Left ventricle myocardium superior (tissue), 1 donor: ENCODE measurements at regions not wholly inside any gene's neighbourhood (a gene's known extent, or its start where the extent isn't known, plus 50 kb on each side); places are given as distances from the start of the nearest gene placed in this dataset.
"Not testable (repeated sequence)": the region's sequence is repeated elsewhere in the genome, so short reads cannot be mapped to it uniquely, and the experiment has no call there.

ENCODE experiments used
- ATAC-seq: fragments of 200-7000 bp; cut with Tn5 transposase; one replicate; pipeline ENCODE4 v1.9.1; 2020; ENCODE audit warnings: mild to moderate bottlenecking, moderate library complexity
- DNase-seq: peaks from one replicate; pipeline ENCODE4 v3.0.0-alpha.2; 2020
- intact Hi-C: fragments of 100-400 bp; cut with micrococcal nuclease; formaldehyde crosslinking; loops from one replicate; pipeline ENCODE4 v1.11.0; 2022
- donor health status: DM: no; HTN: yes; CAD: no; lungs with severe emphysema.

- ATAC-seq (no peak), DNase-seq (no peak)
- intact Hi-C loops: no loop called here
Measured at GRCh38 chrX:81857192-81857591, 655.3 kb downstream of the SH3BGRL start.

GRCh38 chrX:81866873-81867272, 665.0 kb downstream of the SH3BGRL start:
- intact Hi-C loops: no loop called here
- no peak for ATAC-seq
- DNase-seq: no peak

GRCh38 chrX:81868979-81869378, 667.1 kb downstream of the SH3BGRL start:
- intact Hi-C loops: no loop called here
- ATAC-seq (no peak), DNase-seq (no peak)

- DNase-seq (no peak), ATAC-seq (no peak)
- intact Hi-C loops: no loop called here
Measured at GRCh38 chrX:81874807-81875206, 672.9 kb downstream of the SH3BGRL start.

GRCh38 chrX:81875800-81876199, 673.9 kb downstream of the SH3BGRL start:
- no peak for DNase-seq
- intact Hi-C loops: no loop called here
- no peak for ATAC-seq

GRCh38 chrX:81876437-81876836, 674.5 kb downstream of the SH3BGRL start:
- ATAC-seq (no peak), DNase-seq (no peak)
- intact Hi-C loops: no loop called here

GRCh38 chrX:81890521-81890920, 688.6 kb downstream of the SH3BGRL start:
- no peak for ATAC-seq
- intact Hi-C loops: no loop called here
- no peak for DNase-seq

- DNase-seq: no peak
- intact Hi-C loops: no loop called here
- no peak for ATAC-seq
Measured at GRCh38 chrX:81900522-81900921, 698.6 kb downstream of the SH3BGRL start.

GRCh38 chrX:81925812-81926211, 723.9 kb downstream of the SH3BGRL start:
- intact Hi-C loops: no loop called here
- ATAC-seq (no peak), DNase-seq (no peak)

GRCh38 chrX:81945911-81946310, 744.0 kb downstream of the SH3BGRL start:
- intact Hi-C loops, ATAC-seq, DNase-seq: not testable (repeated sequence)

GRCh38 chrX:81957318-81957717, 755.4 kb downstream of the SH3BGRL start:
- ATAC-seq: no peak
- DNase-seq: no peak

GRCh38 chrX:81957900-81958545, 756.1 kb downstream of the SH3BGRL start:
- no peak for DNase-seq
- no peak for ATAC-seq

More at GRCh38 chrX:81957318-81957717, 755.4 kb downstream of the SH3BGRL start:
- intact Hi-C loops: no loop called here

GRCh38 chrX:81959964-81960363, 758.1 kb downstream of the SH3BGRL start:
- intact Hi-C loops: no loop called here
- no peak for ATAC-seq
- no peak for DNase-seq

More at GRCh38 chrX:81957900-81958545, 756.1 kb downstream of the SH3BGRL start:
- intact Hi-C loops: no loop called here

GRCh38 chrX:81974413-81974812, 772.5 kb downstream of the SH3BGRL start:
- ATAC-seq, intact Hi-C loops, DNase-seq: not testable (repeated sequence)

GRCh38 chrX:81979806-81980515, 778.1 kb downstream of the SH3BGRL start:
- DNase-seq: no peak
- intact Hi-C loops: no loop called here
- ATAC-seq: no peak

GRCh38 chrX:81987217-81987616, 785.3 kb downstream of the SH3BGRL start:
- intact Hi-C loops, ATAC-seq, DNase-seq: not testable (repeated sequence)

- intact Hi-C loops: no loop called here
- ATAC-seq (no peak), DNase-seq (no peak)
Measured at GRCh38 chrX:81996166-81996565, 794.3 kb downstream of the SH3BGRL start.

- no peak for ATAC-seq
- intact Hi-C loops: no loop called here
- DNase-seq: no peak
Measured at GRCh38 chrX:82029571-82030218, 827.8 kb downstream of the SH3BGRL start.

- no peak for DNase-seq
- no peak for ATAC-seq
- intact Hi-C loops: no loop called here
Measured at GRCh38 chrX:82031250-82031649, 829.3 kb downstream of the SH3BGRL start.

- no peak for DNase-seq
- ATAC-seq: no peak
- intact Hi-C loops: no loop called here
Measured at GRCh38 chrX:82038793-82039192, 836.9 kb downstream of the SH3BGRL start.
